GM18858 (cell line): ENCODE measurements at regions not wholly inside any gene's neighbourhood (a gene's known extent, or its start where the extent isn't known, plus 50 kb on each side); places are given as distances from the start of the nearest gene placed in this dataset.
"Not testable (repeated sequence)": the region's sequence is repeated elsewhere in the genome, so short reads cannot be mapped to it uniquely, and the experiment has no call there.

ENCODE experiments used
- ATAC-seq: cut with Tn5 transposase; IDR thresholded peaks from one replicate; pipeline ENCODE4 v1.9.1; 2021; ENCODE audit not compliant: unreplicated experiment

DNA sequence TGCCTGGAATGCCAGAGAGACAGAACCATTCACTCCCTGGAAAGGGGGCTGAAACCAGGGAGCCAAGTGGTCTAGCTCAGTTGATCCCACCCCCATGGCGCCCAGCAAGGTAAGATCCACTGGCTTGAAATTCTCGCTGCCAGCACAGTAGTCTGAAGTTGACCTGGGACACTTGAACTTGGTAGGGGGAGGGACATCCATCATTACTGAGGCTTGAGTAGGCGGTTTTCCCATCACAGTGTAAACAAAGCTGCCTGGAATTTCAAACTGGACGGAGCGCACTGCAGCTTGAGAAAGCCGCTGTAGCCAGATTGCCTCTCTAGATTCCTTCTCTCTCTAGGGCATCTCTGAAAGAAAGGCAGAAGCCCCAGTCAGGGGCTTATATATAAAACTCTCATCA, 310.7 kb upstream of the DPPA4 start:
- no peak for ATAC-seq

DNA sequence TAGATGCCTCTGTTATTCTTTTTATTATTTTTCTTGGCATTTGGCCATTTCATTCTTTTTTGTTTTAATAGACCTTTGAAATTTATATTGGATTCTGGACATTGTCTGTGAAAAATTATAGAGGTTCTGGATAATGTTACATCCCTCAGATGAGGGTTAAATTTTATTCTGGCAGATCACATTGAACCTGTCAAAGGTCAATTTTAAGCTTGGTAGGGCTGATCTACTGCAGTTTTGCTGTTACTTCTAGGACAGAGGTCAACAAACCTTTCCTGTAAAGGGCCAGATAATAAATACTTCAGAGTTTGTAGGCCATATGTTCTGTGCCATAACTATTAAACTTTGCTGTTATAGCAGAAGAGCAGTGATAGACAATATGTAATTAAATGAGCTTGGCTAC, 318.9 kb upstream of the DPPA4 start:
- ATAC-seq, result no peak

DNA sequence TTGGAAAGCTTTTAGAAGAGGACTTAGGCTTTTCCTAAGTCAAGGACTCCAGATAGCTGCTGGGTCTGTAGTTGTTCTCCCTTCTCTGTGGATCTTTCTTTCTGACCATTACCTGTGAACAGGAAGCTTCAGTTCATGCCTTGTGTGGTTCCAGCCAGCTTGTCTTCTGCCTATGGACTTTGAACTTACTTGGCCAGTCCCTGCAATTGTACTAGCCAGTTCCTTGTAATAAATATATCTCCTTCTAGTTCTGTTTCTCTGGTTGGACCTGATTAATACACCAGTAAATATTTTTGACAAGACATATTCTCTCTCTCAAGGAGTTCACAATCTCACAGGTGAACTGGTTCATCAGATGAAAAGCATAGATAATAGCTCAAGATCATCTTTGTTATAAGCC, 341.3 kb upstream of the DPPA4 start:
- no peak for ATAC-seq

- no peak for ATAC-seq
These were observed 342.3 kb upstream of the DPPA4 start for GRCh38 chr3:109679664-109680063.

DNA sequence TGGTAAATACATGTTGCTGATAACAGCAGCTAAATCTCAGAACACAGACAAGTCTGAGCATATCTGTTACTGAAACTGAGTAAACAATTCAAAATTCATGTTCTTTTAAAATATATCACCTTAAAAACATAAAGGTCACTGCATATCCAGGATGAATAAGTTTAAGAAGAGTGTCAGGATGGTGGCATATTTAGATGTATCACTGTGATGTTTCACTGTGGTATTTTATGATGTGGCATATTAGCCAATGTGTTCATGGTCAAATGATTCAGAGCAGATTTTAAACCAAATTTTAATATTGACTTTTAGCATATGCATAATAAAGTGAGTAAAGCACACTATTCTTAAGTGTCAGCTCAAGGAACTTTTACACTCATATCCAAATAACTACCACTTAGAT, 346.4 kb upstream of the DPPA4 start:
- no peak for ATAC-seq

GRCh38 chr3:109685084-109686079, 348.0 kb upstream of the DPPA4 start:
- ATAC-seq, result no peak

- no peak for ATAC-seq
These were observed 350.3 kb upstream of the DPPA4 start for GRCh38 chr3:109687626-109688025.

DNA sequence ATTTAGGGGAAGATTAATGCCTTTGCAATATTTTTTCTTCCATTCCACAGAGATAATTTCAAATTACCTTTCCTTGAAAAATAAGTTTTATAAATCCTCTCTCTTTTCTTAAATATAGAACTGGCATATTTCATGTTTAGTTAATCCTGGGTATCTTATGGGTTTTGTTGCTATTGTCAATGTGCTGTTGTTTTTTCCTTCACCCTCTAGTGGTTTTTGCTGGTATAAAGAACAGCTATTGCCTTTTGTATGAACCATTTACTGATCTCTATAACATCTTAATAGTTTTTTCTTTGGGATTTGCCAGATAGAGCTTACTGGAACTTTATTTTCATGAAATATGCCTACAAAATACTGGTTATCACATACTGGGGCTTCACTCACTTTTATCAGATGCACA, 359.6 kb upstream of the DPPA4 start:
- ATAC-seq, result no peak

- ATAC-seq, result peak; percentile 67
These were observed 364.9 kb upstream of the DPPA4 start for GRCh38 chr3:109702252-109702651.

GRCh38 chr3:109702976-109703375, 365.6 kb upstream of the DPPA4 start:
- no peak for ATAC-seq

DNA sequence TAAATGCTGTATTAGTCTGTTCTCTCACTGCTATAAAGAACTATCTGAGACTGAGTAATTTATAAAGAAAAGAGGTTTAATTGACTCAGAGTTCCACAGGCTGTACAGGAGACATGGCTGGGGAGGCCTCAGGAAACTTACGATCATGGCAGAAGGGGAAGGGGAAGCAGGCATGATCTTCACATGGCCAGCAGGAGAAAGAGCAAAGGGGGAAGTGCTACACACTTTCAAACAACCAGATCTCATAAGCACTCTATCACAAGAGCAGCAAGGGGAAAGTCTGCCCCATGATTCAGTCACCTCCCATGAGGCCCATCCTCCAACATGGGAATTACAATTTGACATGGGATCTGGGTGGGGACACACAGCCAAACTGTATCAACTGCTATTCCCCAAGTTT, 367.8 kb upstream of the DPPA4 start:
- ATAC-seq, result not testable (repeated sequence)

DNA sequence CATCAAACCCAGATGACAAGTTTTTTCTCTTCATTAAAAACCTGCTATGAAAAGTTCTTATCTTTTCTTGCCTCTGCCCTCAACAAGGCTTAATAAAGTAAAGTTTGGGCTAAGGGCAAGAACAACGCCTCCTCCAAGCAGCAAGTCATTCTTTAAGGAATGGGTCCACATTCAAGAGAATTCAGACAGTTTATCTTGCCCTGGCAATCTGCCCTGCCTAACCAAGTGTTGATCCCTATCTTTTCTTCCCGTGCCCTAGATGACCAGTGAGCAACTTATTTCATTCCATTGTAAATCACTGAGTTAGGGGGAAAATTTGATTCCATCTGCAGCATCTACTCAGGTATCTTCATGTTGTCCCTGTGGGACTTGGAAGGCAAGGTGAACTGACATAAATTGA, 370.3 kb upstream of the DPPA4 start:
- ATAC-seq, result no peak

DNA sequence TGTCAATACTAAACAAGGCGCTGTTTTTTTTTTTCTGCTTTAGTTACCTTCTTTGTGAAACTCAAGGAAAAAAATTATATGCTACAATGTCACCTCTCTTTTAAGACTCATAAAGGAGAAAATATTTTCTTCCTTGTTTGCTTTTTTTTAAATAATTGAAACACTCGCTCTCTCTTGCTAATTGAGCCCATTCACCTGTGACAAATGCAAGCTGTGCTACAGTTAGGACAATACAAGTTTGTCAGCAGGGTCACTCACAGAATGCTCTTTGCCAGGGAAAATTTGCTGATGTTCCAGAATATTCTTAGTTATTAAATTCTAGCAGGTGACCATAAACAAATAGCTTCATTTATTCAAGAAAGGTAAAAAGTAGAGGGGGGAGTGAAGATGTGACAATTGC, 375.9 kb upstream of the DPPA4 start:
- ATAC-seq, result no peak

- ATAC-seq, result no peak
These were observed 378.4 kb upstream of the DPPA4 start for GRCh38 chr3:109715707-109716106.

DNA sequence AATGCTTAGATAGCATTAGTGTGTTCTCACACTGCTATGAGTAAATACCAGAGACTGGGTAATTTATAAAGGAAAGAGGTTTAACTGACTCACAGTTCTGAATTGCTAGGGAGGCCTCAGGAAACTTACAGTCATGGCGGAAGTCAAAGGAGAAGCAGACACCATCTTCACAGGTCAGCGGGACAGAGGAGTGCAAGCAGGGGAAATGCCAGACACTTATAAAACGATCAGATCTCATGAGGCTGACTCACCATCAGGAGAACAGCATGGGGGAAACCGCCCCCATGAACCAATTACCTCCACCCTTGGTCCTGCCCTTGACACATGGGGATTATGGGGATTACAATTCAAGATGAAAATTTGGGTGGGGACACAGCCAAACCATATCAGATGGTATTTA, 381.5 kb upstream of the DPPA4 start:
- ATAC-seq, result no peak

DNA sequence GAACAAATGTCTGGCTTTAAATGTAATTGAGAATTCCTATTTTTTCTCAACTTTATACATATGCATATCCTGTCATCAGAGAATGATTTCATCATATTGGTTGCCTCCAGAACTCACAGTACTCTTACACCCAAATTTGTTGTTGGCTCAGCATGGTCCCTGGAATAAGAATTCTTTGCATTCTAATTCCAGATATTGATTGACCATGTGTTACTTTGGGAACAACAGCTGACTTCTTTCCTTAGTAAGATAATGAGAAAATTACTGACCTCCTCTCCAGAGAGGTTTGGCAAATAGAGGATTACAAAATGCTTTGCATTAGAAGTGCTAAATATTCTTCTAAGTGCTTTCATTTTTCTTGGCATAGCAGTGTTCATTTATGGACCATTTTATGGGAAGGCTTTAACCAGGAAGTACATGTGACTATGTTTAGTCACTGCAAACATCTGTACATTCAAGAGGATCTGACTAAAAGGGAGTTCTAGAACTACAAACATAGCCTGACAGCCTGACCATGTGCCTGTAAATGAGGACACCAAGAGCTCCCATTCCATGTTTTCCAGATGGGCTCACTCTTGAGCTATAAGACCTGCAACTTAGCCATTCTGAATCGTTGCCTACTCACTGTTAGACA, 391.6 kb upstream of the DPPA4 start:
- no peak for ATAC-seq

DNA sequence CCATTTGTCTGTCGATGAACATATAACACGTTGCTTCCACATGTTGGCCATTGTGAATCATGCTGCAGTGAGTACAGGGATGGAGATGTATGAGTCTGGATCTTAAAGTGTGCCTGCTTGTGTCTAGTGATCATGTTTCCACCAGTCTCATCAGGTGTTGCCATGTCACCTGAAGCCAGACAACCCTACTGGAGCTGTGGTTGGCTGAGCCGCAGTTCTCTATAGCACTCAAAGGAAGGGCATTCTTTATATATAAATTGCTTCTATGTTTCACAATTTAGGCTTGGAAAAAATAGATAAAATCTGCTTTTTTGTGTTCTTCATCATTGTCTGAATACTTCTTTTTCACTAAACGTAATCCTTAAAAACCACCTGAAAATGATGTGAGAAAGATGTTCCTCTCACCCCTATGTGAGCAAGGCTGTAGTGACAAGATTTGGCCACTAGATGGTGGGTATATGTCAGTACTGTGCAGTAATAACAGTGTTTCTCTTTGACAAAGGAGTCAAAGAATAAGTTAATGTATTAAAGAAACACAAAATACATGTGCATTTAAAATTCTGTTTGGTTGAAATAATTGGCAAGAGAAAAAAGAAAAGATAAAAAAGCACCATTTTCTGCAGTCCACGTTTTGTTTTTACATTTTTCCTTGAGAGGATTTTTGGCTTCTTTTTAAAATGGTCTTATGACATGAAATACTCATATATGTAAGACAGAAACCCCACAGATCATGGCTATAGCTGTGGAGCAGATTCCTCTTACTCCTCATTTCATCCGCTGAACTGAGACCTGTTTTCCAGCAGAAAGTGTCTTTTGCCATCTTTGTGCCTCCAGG, 394.5 kb upstream of the DPPA4 start:
- ATAC-seq, result peak; percentile 97

- no peak for ATAC-seq
These were observed 406.6 kb upstream of the DPPA4 start for GRCh38 chr3:109743981-109744380.

- no peak for ATAC-seq
These were observed 435.2 kb upstream of the DPPA4 start for GRCh38 chr3:109772520-109772919.

GRCh38 chr3:109774108-109774507, 436.8 kb upstream of the DPPA4 start:
- ATAC-seq, result no peak

GRCh38 chr3:109784285-109784684, 446.9 kb upstream of the DPPA4 start:
- no peak for ATAC-seq
